ENCODE measurements at regions not wholly inside any gene's neighbourhood (a gene's known extent, or its start where the extent isn't known, plus 50 kb on each side); places are given as distances from the start of the nearest gene placed in this dataset.
"Not testable (repeated sequence)": the region's sequence is repeated elsewhere in the genome, so short reads cannot be mapped to it uniquely, and the experiment has no call there.

- Histone ChIP-seq H2BK15ac (replicated peaks; ENCODE audit: low read depth) (no peak overlapping the region), H3K9ac (ENCODE audit: low read length) (no peak overlapping the region), H3K27me3 (ENCODE audit: insufficient read depth, low read length, poor library complexity) (no peaks in the 10 kb centered on the region), H3K27ac (ENCODE audit: low read depth, low read length) (no peak overlapping the region), H2BK5ac (ENCODE audit: low read length) (no peak overlapping the region), H3K23ac (ENCODE audit: low read length) (no peak overlapping the region), H3K4me3 (ENCODE audit: low read length) (no peak overlapping the region), H2AK5ac (ENCODE audit: low read length) (no peak overlapping the region), H3K79me1 (ENCODE audit: low read length) (no peaks in the 10 kb centered on the region), H3K4ac (ENCODE audit: low read depth, low read length) (no peak overlapping the region), H3K56ac (ENCODE audit: low read length) (no peak overlapping the region), H3K4me2 (ENCODE audit: low read length) (no peak overlapping the region), H3K36me3 (ENCODE audit: control insufficient read depth, insufficient read depth, low read length) (no peaks in the 10 kb centered on the region), H4K8ac (ENCODE audit: low read depth, low read length) (no peak overlapping the region), H3K18ac (ENCODE audit: low read length) (no peak overlapping the region), H2BK120ac (ENCODE audit: low read depth, low read length) (no peak overlapping the region), H4K5ac (ENCODE audit: low read length) (no peak overlapping the region), H3K4me1 (ENCODE audit: control insufficient read depth, low read depth, low read length) (no peaks in the 10 kb centered on the region), H3K79me2 (ENCODE audit: control insufficient read depth, insufficient read depth, low read length) (no peaks in the 10 kb centered on the region)
- DNase-seq, result no peak
- no CpG with 5 or more reads among the region's 3 CpGs for WGBS (ENCODE audit: extremely low coverage, insufficient coverage, low lambda C conversion rate)
Measured at GRCh38 chr9:75545287-75545686, 345.2 kb upstream of the PCSK5 start.

DNA sequence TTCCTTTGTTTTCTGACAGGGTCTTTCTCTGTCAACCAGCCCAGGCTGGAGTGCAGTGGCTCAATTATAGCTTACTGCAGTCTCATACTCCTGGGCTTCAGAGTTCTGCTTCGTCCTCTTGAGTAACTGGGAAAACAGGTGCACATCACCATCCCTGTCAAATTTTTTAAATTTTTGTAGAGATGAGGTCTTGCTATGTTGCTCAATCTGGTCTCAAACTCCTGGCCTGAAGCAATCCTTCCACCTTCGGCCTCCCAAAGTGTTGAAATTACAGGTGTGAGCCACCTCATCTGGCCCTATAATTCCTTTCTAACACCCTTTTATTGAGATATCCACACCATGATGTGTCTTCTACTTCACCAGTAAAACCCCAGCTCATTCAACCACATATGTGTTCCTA is 341.6 kb upstream of the PCSK5 start:
- H3K79me1 ChIP-seq (ENCODE audit: low read length), result no peaks in the 10 kb centered on the region
- no peak overlapping the region for H3K18ac ChIP-seq (ENCODE audit: low read length)
- no peak overlapping the region for H3K27ac ChIP-seq (ENCODE audit: low read depth, low read length)
- no peak overlapping the region for H2BK120ac ChIP-seq (ENCODE audit: low read depth, low read length)
- H2BK15ac ChIP-seq (replicated peaks; ENCODE audit: low read depth), result no peak overlapping the region
- H2BK5ac ChIP-seq (ENCODE audit: low read length), result no peak overlapping the region
- H3K23ac ChIP-seq (ENCODE audit: low read length), result no peak overlapping the region
- WGBS (ENCODE audit: extremely low coverage, insufficient coverage, low lambda C conversion rate), result no CpG with 5 or more reads among the region's 2 CpGs
- no peaks in the 10 kb centered on the region for H3K27me3 ChIP-seq (ENCODE audit: insufficient read depth, low read length, poor library complexity)
- no peaks in the 10 kb centered on the region for H3K36me3 ChIP-seq (ENCODE audit: control insufficient read depth, insufficient read depth, low read length)
- H3K4me2 ChIP-seq (ENCODE audit: low read length), result no peak overlapping the region
- H3K4ac ChIP-seq (ENCODE audit: low read depth, low read length), result no peak overlapping the region
- no peaks in the 10 kb centered on the region for H3K79me2 ChIP-seq (ENCODE audit: control insufficient read depth, insufficient read depth, low read length)
- H3K4me1 ChIP-seq (ENCODE audit: control insufficient read depth, low read depth, low read length), result no peaks in the 10 kb centered on the region
- no peak overlapping the region for H3K9ac ChIP-seq (ENCODE audit: low read length)
- no peak overlapping the region for H4K5ac ChIP-seq (ENCODE audit: low read length)
- DNase-seq, result no peak
- no peak overlapping the region for H3K56ac ChIP-seq (ENCODE audit: low read length)
- no peak overlapping the region for H3K4me3 ChIP-seq (ENCODE audit: low read length)
- H4K8ac ChIP-seq (ENCODE audit: low read depth, low read length), result no peak overlapping the region
- H2AK5ac ChIP-seq (ENCODE audit: low read length), result no peak overlapping the region

- H3K79me2 ChIP-seq (ENCODE audit: control insufficient read depth, insufficient read depth, low read length), result no peaks in the 10 kb centered on the region
- no peak overlapping the region for H4K5ac ChIP-seq (ENCODE audit: low read length)
- H2BK15ac ChIP-seq (replicated peaks; ENCODE audit: low read depth), result no peak overlapping the region
- no peak overlapping the region for H2BK5ac ChIP-seq (ENCODE audit: low read length)
- H2BK120ac ChIP-seq (ENCODE audit: low read depth, low read length), result no peak overlapping the region
- H3K18ac ChIP-seq (ENCODE audit: low read length), result no peak overlapping the region
- H3K27me3 ChIP-seq (ENCODE audit: insufficient read depth, low read length, poor library complexity), result no peaks in the 10 kb centered on the region
- DNase-seq, result no peak
- no peaks in the 10 kb centered on the region for H3K4me1 ChIP-seq (ENCODE audit: control insufficient read depth, low read depth, low read length)
- H3K23ac ChIP-seq (ENCODE audit: low read length), result no peak overlapping the region
- no peak overlapping the region for H3K27ac ChIP-seq (ENCODE audit: low read depth, low read length)
- no CpG with 5 or more reads among the region's 1 CpG for WGBS (ENCODE audit: extremely low coverage, insufficient coverage, low lambda C conversion rate)
- no peak overlapping the region for H2AK5ac ChIP-seq (ENCODE audit: low read length)
- H3K4ac ChIP-seq (ENCODE audit: low read depth, low read length), result no peak overlapping the region
- no peak overlapping the region for H4K8ac ChIP-seq (ENCODE audit: low read depth, low read length)
- no peak overlapping the region for H3K56ac ChIP-seq (ENCODE audit: low read length)
- H3K36me3 ChIP-seq (ENCODE audit: control insufficient read depth, insufficient read depth, low read length), result no peaks in the 10 kb centered on the region
- no peak overlapping the region for H3K9ac ChIP-seq (ENCODE audit: low read length)
- no peak overlapping the region for H3K4me2 ChIP-seq (ENCODE audit: low read length)
- H3K4me3 ChIP-seq (ENCODE audit: low read length), result no peak overlapping the region
- no peaks in the 10 kb centered on the region for H3K79me1 ChIP-seq (ENCODE audit: low read length)
Measured at GRCh38 chr9:75551861-75552260, 338.6 kb upstream of the PCSK5 start.

DNA sequence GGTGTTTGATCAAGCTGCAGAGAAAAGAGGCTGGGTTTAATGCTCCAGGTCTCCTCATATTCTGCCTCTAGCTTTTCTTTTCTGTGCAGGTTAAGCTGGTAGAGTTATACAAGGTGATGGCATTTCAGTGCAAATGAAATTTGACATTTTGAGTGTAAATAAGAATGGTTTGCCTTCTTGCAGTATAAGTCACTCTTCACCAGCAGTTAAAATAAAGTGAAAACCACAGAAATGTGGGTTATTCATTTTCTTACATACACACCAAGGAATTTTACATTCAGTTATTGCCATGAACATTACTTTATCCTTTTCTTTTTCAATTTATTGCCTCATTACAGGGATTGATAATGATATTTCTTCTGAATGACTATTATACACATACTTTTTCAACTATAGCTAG is 337.5 kb upstream of the PCSK5 start:
- Histone ChIP-seq H2AK5ac (ENCODE audit: low read length) (no peak overlapping the region), H3K27me3 (ENCODE audit: insufficient read depth, low read length, poor library complexity) (no peaks in the 10 kb centered on the region), H2BK5ac (ENCODE audit: low read length) (no peak overlapping the region), H3K79me2 (ENCODE audit: control insufficient read depth, insufficient read depth, low read length) (no peaks in the 10 kb centered on the region), H3K4me2 (ENCODE audit: low read length) (no peak overlapping the region), H3K18ac (ENCODE audit: low read length) (no peak overlapping the region), H3K9ac (ENCODE audit: low read length) (no peak overlapping the region), H4K8ac (ENCODE audit: low read depth, low read length) (no peak overlapping the region), H2BK15ac (replicated peaks; ENCODE audit: low read depth) (no peak overlapping the region), H3K79me1 (ENCODE audit: low read length) (no peaks in the 10 kb centered on the region), H3K4me3 (ENCODE audit: low read length) (no peak overlapping the region), H3K36me3 (ENCODE audit: control insufficient read depth, insufficient read depth, low read length) (no peaks in the 10 kb centered on the region), H3K56ac (ENCODE audit: low read length) (no peak overlapping the region), H2BK120ac (ENCODE audit: low read depth, low read length) (no peak overlapping the region), H4K5ac (ENCODE audit: low read length) (no peak overlapping the region), H3K23ac (ENCODE audit: low read length) (no peak overlapping the region), H3K4ac (ENCODE audit: low read depth, low read length) (no peak overlapping the region), H3K27ac (ENCODE audit: low read depth, low read length) (no peak overlapping the region), H3K4me1 (ENCODE audit: control insufficient read depth, low read depth, low read length) (no peaks in the 10 kb centered on the region)
- DNase-seq, result no peak

DNA sequence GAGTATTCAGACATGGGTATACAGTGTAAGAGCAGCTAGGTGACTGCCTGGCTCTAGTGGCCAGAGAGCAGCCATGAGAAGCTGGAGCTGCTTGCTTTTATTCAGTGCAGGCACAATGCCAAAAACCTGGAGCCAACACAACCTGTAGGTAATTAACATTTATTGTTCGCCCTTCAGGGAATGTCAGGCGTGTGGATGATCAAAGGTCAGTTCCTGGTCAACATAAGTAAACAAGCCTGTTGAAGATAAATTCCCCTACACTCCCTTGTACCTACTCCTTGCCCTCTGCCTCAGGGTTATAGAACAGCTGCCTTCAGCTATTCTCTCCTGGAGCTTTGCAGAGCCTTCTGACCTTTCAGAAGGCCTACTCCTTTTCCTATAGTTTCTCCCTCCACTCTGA is 323.7 kb upstream of the PCSK5 start:
- not testable (repeated sequence) for H3K4me3 ChIP-seq (ENCODE audit: low read length); H3K56ac ChIP-seq (ENCODE audit: low read length); H3K27ac ChIP-seq (ENCODE audit: low read depth, low read length); H2BK15ac ChIP-seq (replicated peaks; ENCODE audit: low read depth); H3K36me3 ChIP-seq (ENCODE audit: control insufficient read depth, insufficient read depth, low read length); H2AK5ac ChIP-seq (ENCODE audit: low read length); H3K18ac ChIP-seq (ENCODE audit: low read length); H2BK5ac ChIP-seq (ENCODE audit: low read length); H2BK120ac ChIP-seq (ENCODE audit: low read depth, low read length); DNase-seq; H3K4me1 ChIP-seq (ENCODE audit: control insufficient read depth, low read depth, low read length); H3K4me2 ChIP-seq (ENCODE audit: low read length); H3K79me2 ChIP-seq (ENCODE audit: control insufficient read depth, insufficient read depth, low read length); H4K5ac ChIP-seq (ENCODE audit: low read length); H3K79me1 ChIP-seq (ENCODE audit: low read length); H3K27me3 ChIP-seq (ENCODE audit: insufficient read depth, low read length, poor library complexity); H3K23ac ChIP-seq (ENCODE audit: low read length); H3K4ac ChIP-seq (ENCODE audit: low read depth, low read length); H3K9ac ChIP-seq (ENCODE audit: low read length); H4K8ac ChIP-seq (ENCODE audit: low read depth, low read length)
- WGBS (ENCODE audit: extremely low coverage, insufficient coverage, low lambda C conversion rate), result no CpG with 5 or more reads among the region's 2 CpGs

- H3K4me2 ChIP-seq (ENCODE audit: low read length), result no peak overlapping the region
- no peak overlapping the region for H4K8ac ChIP-seq (ENCODE audit: low read depth, low read length)
Measured at GRCh38 chr9:75570538-75570937, 319.9 kb upstream of the PCSK5 start.

More at GRCh38 chr9:75570538-75570937, 319.9 kb upstream of the PCSK5 start:
- H3K9ac ChIP-seq (ENCODE audit: low read length), result no peak overlapping the region
- H3K79me1 ChIP-seq (ENCODE audit: low read length), result no peaks in the 10 kb centered on the region
- no peaks in the 10 kb centered on the region for H3K27me3 ChIP-seq (ENCODE audit: insufficient read depth, low read length, poor library complexity)
- no peak overlapping the region for H2BK15ac ChIP-seq (replicated peaks; ENCODE audit: low read depth)
- no peak overlapping the region for H3K18ac ChIP-seq (ENCODE audit: low read length)
- H3K27ac ChIP-seq (ENCODE audit: low read depth, low read length), result no peak overlapping the region
- no peak overlapping the region for H4K5ac ChIP-seq (ENCODE audit: low read length)
- WGBS (ENCODE audit: extremely low coverage, insufficient coverage, low lambda C conversion rate), result no CpG with 5 or more reads among the region's 2 CpGs
- H3K36me3 ChIP-seq (ENCODE audit: control insufficient read depth, insufficient read depth, low read length), result no peaks in the 10 kb centered on the region
- H2AK5ac ChIP-seq (ENCODE audit: low read length), result no peak overlapping the region
- H3K4ac ChIP-seq (ENCODE audit: low read depth, low read length), result no peak overlapping the region
- no peak overlapping the region for H3K23ac ChIP-seq (ENCODE audit: low read length)
- no peak overlapping the region for H3K56ac ChIP-seq (ENCODE audit: low read length)
- no peak for DNase-seq
- no peaks in the 10 kb centered on the region for H3K4me1 ChIP-seq (ENCODE audit: control insufficient read depth, low read depth, low read length)
- no peak overlapping the region for H2BK5ac ChIP-seq (ENCODE audit: low read length)
- H2BK120ac ChIP-seq (ENCODE audit: low read depth, low read length), result no peak overlapping the region
- no peaks in the 10 kb centered on the region for H3K79me2 ChIP-seq (ENCODE audit: control insufficient read depth, insufficient read depth, low read length)
- H3K4me3 ChIP-seq (ENCODE audit: low read length), result no peak overlapping the region
